IPS-18a (cell line): ENCODE measurements at regions not wholly inside any gene's neighbourhood (a gene's known extent, or its start where the extent isn't known, plus 50 kb on each side); places are given as distances from the start of the nearest gene placed in this dataset.
"Not testable (repeated sequence)": the region's sequence is repeated elsewhere in the genome, so short reads cannot be mapped to it uniquely, and the experiment has no call there.

Experiments
- H3K27ac ChIP-seq: one replicate; pipeline ENCODE4 v1.5.1; 2013; ENCODE audit warnings: low read length
- H3K27me3 ChIP-seq: one replicate; pipeline ENCODE4 v1.6.1; 2013; ENCODE audit warnings: mild to moderate bottlenecking, low read length; ENCODE audit not compliant: control insufficient read depth, insufficient read depth
- H3K36me3 ChIP-seq: one replicate; pipeline ENCODE4 v1.6.1; 2013; ENCODE audit warnings: low read depth, low read length; ENCODE audit not compliant: control insufficient read depth
- H3K4me1 ChIP-seq: one replicate; pipeline ENCODE4 v1.6.1; 2013; ENCODE audit warnings: low read depth, low read length; ENCODE audit not compliant: control insufficient read depth
- H3K4me3 ChIP-seq: one replicate; pipeline ENCODE4 v1.5.1; 2013; ENCODE audit warnings: low read length
- H3K9ac ChIP-seq: one replicate; pipeline ENCODE4 v1.6.1; 2013; ENCODE audit warnings: mild to moderate bottlenecking, low read length, moderate library complexity
- H3K9me3 ChIP-seq: one replicate; pipeline ENCODE4 v1.6.1; 2013; ENCODE audit warnings: low read depth, low read length; ENCODE audit not compliant: control insufficient read depth

DNA sequence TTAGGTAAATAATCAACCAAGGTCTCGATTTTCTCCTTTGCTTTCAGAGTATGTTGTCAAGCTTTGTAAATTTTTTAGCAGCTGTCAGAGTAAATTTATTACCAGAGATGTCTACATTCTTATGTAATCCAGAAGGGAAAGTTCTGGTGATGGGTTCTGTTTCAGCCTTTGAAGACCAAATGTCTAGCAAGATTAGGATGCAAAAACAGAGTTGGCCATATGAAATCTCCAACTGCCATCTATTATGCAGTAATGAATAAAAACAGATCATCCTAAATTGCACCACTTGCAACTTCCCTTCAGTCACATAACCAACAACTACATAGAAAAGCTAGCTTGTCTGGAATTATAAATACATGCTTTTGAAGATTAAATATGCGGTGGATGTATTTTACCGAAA lies 826.8 kb upstream of the KIF2B start:
- no peaks in the 10 kb centered on the region for H3K36me3 ChIP-seq
- no peaks in the 10 kb centered on the region for H3K9me3 ChIP-seq

DNA sequence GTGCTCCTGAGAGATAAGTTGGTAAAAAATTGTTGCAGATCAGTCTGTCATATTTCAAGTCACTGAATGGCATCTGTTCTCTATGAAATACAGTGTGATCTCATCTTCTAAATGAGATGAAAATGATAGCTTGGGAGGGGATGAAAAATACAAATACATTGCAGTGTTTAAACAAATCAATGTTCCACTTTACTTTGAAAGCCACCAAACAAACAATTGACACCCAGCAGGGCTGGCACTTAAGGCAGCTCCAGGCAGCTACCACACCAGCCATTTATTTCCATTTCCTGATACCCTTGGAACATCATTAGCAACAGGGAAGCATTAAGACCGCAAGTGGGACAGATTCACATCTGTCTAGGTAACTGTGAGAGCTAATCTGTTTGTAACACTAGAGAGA lies 827.6 kb upstream of the KIF2B start:
- H3K9me3 ChIP-seq = no peaks in the 10 kb centered on the region
- no peaks in the 10 kb centered on the region for H3K36me3 ChIP-seq
- no peaks in the 10 kb centered on the region for H3K27me3 ChIP-seq
- no peaks in the 10 kb centered on the region for H3K4me1 ChIP-seq
- no peak overlapping the region for H3K4me3 ChIP-seq
- no peak overlapping the region for H3K27ac ChIP-seq
- H3K9ac ChIP-seq = no peak overlapping the region

More for the DNA sequence above, 826.8 kb upstream of the KIF2B start:
- Histone ChIP-seq H3K4me3 (no peak overlapping the region), H3K27ac (no peak overlapping the region), H3K27me3 (no peaks in the 10 kb centered on the region), H3K4me1 (no peaks in the 10 kb centered on the region), H3K9ac (no peak overlapping the region)

DNA sequence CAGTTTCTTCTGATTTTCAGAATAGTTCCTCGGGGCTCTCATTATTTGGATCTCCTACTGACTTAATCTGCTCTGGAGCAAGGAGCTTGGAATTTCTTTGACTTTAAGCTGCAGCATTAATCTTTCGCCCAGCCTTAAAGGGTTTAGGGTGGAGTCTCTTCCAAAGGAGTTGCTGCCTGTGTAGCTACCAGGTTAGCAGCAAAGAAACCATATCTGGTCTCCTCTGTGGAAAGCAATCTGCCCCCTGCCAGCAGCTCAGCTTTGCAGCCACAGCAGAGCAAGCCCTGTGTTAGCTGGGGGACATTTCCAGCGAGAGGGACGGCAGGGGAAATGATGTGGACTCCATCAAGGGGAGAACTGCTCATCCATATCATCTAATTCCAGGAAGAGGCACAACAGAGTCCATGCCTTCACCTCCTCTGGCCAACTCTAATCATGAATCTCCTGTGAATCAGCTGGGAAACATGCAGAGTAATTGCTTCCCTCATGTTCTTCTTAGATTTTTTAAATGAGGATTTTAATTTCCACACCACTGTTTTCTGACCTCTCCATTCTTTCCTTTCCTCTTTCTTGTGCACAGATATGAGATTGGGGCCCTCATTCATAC lies 827.6 kb upstream of the CA10 start:
- Histone ChIP-seq H3K9ac (no peak overlapping the region), H3K4me1 (no peaks in the 10 kb centered on the region), H3K36me3 (no peaks in the 10 kb centered on the region), H3K27ac (no peak overlapping the region), H3K27me3 (no peaks in the 10 kb centered on the region), H3K4me3 (no peak overlapping the region), H3K9me3 (no peaks in the 10 kb centered on the region)

DNA sequence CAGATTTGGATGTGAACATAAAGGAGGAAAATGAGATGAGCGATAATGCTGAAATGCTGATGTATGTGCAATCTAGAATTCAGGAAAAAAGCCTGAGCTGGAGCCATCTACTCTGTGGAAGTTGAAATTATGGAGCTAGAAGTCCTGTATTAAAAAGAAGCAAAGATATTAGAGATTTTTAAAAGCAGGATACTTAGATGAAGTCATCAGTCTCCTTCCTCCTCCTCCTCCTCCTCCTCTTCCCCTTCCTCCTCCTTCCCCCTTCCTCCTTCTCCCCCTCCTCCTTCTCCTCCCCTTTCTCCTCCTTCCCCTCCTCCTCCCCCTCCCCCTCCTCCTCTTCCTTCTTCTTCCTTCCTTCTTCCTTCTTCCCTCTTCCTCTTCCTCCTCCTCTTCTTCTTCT lies 823.8 kb upstream of the CA10 start:
- Histone ChIP-seq H3K4me3 (no peak overlapping the region), H3K36me3 (no peaks in the 10 kb centered on the region), H3K4me1 (no peaks in the 10 kb centered on the region), H3K27me3 (no peaks in the 10 kb centered on the region), H3K9me3 (no peaks in the 10 kb centered on the region), H3K9ac (no peak overlapping the region), H3K27ac (no peak overlapping the region)

DNA sequence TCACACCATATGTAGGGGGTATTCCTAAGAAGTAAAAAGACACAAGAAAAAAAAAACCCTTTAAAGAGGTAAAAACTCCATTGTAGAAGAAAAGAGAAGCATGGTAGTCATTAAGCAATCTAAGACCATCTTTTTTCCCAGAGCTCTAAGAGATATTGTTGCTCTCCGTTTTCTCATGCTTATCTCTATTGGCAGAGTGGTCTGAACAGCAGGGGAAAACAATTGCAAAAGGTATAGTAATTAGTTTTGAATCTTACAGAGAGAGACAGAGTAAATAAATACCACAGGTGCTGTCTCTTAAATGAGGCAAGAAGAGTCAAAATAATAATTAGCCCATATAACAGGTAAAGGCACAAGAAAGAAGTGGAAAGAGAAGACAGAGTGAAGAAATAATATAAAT lies 821.4 kb upstream of the CA10 start:
- H3K9me3 ChIP-seq = no peaks in the 10 kb centered on the region
- no peak overlapping the region for H3K27ac ChIP-seq
- no peak overlapping the region for H3K9ac ChIP-seq
- H3K4me1 ChIP-seq = no peaks in the 10 kb centered on the region
- H3K4me3 ChIP-seq = no peak overlapping the region
- H3K27me3 ChIP-seq = no peaks in the 10 kb centered on the region
- no peaks in the 10 kb centered on the region for H3K36me3 ChIP-seq

DNA sequence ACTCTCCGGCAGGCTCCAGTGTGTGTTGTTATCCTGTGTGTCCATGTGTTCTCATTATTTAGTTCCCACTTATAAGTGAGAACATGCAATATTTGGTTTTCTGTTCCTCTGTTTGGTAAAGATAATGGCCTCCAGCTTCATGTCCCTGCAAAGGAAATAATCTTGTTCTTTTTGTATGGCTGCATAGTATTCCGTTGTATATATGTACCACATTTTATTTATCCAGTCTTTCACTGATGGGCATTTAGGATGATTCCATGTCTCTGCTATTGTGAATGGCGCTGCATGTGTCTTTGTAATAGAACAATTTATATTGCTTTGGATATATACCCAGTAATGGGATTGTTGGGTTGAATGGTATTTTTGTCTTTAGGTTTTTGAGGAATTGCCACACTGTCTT lies 807.3 kb upstream of the CA10 start:
- Histone ChIP-seq H3K36me3 (no peaks in the 10 kb centered on the region), H3K27me3 (no peaks in the 10 kb centered on the region), H3K9me3 (peaks cover 4% of the 10 kb centered on the region), H3K4me3 (no peak overlapping the region), H3K9ac (no peak overlapping the region), H3K4me1 (no peaks in the 10 kb centered on the region), H3K27ac (no peak overlapping the region)

DNA sequence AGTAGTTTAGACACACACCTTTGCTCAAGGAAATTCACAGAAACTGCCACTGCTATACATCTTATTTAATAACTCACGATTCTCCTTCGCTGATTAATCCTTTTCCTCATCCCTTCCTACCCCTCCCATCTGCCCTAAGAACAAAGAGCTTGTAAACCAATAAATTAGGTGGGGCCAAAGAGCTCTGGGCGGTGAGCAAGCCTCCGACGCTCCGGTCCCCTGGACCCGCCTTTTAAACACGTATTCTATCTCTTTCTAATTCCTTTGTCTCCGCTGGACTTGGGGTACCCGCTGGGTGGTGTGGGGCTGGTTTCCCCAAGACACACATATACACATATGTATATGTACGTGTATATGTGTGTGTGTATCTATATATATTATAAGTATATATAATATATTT lies 803.2 kb upstream of the CA10 start:
- not testable (repeated sequence) for H3K27me3 ChIP-seq, H3K4me1 ChIP-seq, H3K27ac ChIP-seq, H3K9ac ChIP-seq, H3K4me3 ChIP-seq, H3K36me3 ChIP-seq, H3K9me3 ChIP-seq

DNA sequence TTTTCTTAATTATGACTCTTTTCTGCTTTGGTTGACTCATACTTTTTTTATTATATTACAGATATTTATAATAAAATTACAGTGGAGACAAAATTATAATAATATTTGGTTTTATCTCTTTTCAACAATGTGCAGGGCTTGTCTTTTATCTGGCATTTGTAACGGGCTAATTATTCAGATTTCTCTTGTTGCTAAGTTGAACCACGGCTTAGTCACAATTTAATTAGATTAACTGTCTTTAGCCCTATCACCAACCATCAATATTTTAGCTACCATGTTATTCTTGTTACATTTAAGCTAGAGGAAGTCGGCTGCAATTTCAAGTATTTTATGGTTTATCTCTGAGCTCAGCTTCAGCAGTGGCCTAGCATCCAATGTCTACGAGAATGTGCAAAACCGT lies 798.9 kb upstream of the CA10 start:
- Histone ChIP-seq H3K4me3 (no peak overlapping the region), H3K27ac (no peak overlapping the region), H3K36me3 (no peaks in the 10 kb centered on the region), H3K27me3 (no peaks in the 10 kb centered on the region), H3K9me3 (no peaks in the 10 kb centered on the region), H3K9ac (no peak overlapping the region), H3K4me1 (no peaks in the 10 kb centered on the region)

DNA sequence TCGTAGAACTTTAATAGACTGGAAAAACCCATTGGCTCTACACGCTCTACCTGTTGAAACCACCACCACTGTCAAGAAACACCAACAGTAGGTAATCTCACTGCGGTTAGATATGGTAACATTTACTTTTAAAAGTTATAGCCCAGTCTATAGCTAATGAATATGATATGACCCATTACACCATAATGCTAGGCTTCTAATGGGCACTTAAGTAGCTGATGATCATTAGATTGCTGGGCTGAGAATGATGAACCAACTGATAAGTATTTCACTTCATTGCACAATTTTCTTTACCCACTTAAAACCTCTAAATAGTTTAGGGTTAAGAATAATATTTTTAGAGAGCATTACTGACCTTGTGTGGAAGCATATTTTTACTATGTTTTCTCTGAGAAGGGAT lies 788.9 kb upstream of the CA10 start:
- H3K9me3 ChIP-seq = no peaks in the 10 kb centered on the region
- no peaks in the 10 kb centered on the region for H3K36me3 ChIP-seq
- no peaks in the 10 kb centered on the region for H3K27me3 ChIP-seq
- no peak overlapping the region for H3K9ac ChIP-seq
- H3K4me3 ChIP-seq = no peak overlapping the region
- H3K4me1 ChIP-seq = peaks cover 2% of the 10 kb centered on the region
- H3K27ac ChIP-seq = no peak overlapping the region

DNA sequence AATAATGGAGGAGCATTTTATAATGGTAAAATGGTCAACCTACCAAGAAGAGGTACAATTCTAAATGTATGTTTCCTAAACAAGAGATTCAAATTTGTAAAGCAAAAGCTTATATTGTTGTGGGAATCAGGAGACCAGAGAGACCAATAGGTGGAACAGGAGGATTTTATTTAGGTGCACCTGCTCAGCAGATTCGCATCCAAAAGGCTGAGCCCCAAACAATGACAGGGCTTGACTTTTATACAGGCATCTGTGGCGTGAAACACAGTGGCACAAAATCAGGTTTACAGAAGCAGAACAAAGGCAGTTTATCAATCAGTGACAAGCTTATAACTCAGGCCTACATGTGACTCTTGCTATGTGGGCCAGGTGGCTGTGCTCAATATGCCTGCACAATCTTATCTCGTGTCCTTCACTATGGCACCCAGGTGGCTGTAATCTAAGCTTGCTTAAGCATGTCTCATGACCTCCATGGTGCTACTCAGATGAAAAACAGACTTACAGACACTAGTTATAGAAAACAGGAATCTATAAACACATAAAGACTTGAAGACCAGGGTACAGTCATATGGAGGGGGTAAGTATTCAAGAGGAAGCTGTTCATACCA lies 780.2 kb upstream of the CA10 start:
- Histone ChIP-seq H3K9me3 (no peaks in the 10 kb centered on the region), H3K36me3 (no peaks in the 10 kb centered on the region), H3K4me3 (no peak overlapping the region)

DNA sequence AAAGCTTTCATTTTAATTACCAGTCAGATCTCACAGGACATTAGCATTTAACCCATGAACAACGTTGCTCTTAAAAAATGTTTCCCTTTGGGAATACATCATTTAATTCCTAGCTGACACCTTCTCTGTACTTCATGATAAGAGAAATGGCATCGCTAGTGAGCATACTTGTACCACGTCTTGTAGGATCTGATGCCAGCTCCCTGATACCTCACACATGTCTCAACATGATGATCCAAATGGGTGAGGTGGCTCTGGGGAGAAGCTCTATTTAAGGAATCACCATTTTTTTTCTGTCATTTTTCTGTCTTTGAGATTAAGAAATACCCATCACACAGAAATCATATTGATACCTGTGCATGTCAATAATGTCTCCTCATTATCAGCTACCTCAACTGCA lies 772.1 kb upstream of the CA10 start:
- no peak overlapping the region for H3K9ac ChIP-seq
- no peak overlapping the region for H3K4me3 ChIP-seq
- H3K4me1 ChIP-seq = no peaks in the 10 kb centered on the region
- no peaks in the 10 kb centered on the region for H3K27me3 ChIP-seq
- H3K27ac ChIP-seq = no peak overlapping the region
- no peaks in the 10 kb centered on the region for H3K36me3 ChIP-seq
- no peaks in the 10 kb centered on the region for H3K9me3 ChIP-seq

More for the DNA sequence above, 780.2 kb upstream of the CA10 start:
- H3K4me1 ChIP-seq = peaks cover 6% of the 10 kb centered on the region
- H3K27me3 ChIP-seq = no peaks in the 10 kb centered on the region
- no peak overlapping the region for H3K9ac ChIP-seq
- no peak overlapping the region for H3K27ac ChIP-seq

DNA sequence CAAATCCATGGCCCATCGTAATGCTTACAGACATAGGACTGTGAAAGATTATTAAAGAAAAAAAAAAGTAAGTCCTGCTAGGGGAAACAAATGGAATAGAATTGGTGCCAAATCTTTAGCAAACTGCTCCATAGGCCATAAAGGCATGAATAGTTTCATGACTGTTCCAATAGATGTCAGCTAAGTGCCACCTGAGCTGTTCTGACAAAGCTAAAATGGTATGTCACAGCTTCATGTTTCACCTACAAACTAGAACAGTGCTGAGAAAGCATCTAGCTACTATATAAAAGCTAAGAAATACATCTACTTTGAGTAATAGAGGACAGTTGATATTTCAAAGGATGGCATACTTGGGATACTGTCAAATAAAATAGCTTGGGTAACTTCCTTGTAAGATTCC lies 771.6 kb upstream of the CA10 start:
- Histone ChIP-seq H3K9me3 (no peaks in the 10 kb centered on the region), H3K9ac (no peak overlapping the region), H3K4me3 (no peak overlapping the region), H3K27ac (no peak overlapping the region), H3K36me3 (no peaks in the 10 kb centered on the region), H3K27me3 (no peaks in the 10 kb centered on the region), H3K4me1 (no peaks in the 10 kb centered on the region)
